ENCODE measurements at regions not wholly inside any gene's neighbourhood (a gene's known extent, or its start where the extent isn't known, plus 50 kb on each side); places are given as distances from the start of the nearest gene placed in this dataset.

DNA sequence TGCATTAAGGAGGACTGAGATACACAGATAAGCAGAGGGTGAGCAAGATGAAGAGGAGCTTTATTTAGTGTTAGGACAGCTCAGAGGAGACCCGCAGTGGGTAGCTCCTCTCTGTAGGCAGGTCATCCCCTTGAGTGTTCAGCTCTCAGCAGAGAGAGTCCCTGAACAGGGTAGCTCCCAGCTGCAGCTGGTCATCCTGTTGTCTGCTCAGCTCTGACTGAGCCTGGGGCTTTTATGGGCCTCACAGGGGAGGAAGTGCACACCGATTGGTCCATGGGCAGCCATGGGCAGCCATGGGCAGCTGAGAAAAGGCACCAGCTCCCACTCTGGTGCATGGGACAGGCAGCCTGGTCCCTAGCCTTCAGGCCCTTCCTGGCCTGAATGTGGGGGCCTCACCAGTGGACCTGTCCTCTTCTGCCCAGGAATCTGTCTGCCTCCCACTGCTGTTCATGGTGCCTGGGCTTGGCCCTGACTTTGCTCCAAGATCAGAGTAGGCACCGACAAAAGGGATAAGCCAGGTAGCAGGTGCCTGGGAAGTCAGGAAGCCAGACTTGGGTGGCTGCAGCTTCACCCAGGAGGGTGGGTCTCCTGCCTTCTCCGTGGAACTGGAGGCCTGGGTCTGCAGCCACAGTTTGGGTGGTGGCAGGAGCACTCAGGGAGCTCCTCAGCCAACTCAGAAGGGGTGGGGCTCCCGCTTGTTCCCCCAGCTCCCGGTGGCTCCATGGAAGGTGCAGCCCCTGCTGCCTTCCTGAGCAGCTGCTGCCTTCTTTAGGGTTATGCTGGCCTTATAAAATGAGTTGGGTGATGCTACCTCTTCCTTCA, 54.7 kb downstream of the MYEOV start:
- DNase-seq (ENCODE audit: low spot score) = no peak

DNA sequence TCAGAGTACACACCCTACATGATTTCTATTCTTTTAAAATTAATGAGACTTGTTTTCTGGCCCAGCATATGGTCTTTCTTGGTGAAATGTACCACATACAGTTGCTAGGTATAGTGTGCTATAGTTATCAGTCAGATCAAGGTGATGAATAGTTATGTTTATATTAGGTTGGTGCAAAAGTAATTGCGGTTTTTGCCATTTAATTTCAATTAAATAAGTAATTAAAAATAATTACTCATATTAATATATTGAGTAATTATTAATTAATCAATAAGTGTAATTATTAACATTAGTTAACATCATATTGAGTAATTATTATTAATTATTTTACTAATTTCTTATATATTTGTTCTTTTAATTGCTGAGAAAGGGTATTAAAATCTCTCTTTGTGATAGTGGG, 56.1 kb downstream of the MYEOV start:
- DNase-seq (ENCODE audit: low spot score) = no peak

DNA sequence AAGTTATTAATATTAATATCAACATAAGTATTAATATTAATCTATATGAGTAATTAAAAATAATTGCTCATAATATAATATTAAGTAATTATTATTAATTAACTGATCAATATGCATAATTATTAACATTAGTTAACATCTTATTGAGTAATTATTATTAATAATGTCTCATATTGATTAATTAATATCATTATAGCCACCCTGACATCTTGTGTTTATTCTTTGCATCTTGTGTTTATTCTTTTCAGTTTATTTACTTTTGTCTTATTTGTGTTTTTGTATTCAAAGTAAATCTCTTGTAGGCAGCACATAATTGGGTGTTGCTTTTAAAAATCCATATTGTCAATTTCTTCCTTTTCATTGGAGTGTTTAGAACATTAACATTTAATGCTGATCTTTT, 56.6 kb downstream of the MYEOV start:
- no peak for DNase-seq (ENCODE audit: low spot score)

GRCh38 chr11:69351460-69351859, 57.5 kb downstream of the MYEOV start:
- DNase-seq (ENCODE audit: low spot score) = no peak

DNA sequence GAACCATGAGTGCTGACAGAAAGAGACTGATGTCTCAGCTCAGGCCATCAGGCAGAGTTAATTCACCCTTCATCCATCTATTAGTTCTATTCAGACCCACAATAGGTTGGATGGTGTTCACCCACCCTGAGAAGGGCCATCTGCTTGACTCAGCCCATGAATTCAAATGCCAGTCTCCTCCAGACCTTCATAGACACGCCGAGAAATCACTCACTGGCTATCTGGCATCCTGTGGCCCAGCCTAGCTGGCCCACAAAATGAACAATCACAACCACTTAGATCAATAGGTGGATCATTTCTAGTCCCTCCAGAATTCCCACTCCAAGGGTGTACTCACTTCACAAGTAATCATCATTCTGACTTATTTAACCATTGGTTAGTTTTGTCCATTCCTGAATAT, 58.2 kb downstream of the MYEOV start:
- DNase-seq (ENCODE audit: low spot score) = no peak

DNA sequence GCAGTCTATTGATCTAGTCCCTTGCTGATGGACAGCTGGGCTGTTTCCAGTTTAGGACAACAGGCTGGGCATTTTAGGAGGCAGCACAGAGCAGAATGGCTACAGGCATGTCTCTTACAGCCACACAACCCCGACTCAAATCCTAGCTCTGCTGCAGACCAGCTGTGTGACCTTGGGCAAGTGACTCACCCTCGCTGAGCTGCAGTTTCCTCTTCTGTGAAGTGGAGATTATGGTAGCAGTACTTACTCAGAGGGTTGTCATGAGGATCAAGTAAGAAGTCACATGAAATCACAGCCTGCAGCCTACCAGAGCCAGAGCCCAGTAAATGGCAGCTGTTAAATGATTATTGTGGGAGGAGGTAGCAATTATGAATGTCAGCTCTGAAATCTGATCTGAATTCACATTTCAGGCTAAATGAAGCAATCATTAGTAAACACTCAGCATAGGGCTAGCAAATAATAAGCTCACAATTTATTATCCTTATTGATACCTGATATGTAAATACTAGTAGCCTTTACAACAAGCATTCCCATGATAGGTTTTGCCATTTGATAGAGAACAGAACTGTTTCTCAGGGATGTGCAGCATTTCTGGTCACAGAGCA, 58.9 kb downstream of the MYEOV start:
- no peak for DNase-seq (ENCODE audit: low spot score)

GRCh38 chr11:69353696-69354544, 60.0 kb downstream of the MYEOV start:
- no peak for DNase-seq (ENCODE audit: low spot score)

GRCh38 chr11:69354545-69354897, 60.6 kb downstream of the MYEOV start:
- no peak for DNase-seq (ENCODE audit: low spot score)

DNA sequence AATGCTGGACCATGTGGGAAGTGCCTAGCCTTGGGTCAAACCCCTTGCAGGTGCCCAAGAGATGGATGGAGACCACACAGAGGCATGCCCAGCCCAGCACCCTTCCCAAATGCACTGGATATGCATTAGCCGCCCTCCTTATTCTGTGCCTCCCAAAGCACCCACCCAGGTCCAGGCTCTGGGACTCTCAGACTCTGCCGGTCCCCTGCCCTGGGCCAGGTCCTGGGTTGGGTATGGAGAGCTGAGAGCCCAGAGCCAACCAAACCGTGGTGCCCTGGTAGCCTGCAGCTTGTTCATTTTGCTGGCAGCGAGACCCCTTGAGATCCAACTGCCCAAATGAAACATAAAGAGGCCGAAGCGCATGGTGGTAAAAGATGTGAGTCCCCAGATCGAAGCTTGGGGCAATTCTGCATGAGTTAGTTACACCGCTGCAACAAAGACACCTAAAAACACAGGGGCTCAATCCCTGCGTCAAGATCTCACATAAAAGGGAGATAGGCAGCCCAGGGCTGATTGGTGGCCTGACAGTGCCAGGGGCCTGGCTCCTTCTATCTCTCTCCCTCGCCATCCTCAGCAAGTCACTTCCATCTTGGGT, 61.5 kb downstream of the MYEOV start:
- DNase-seq (ENCODE audit: low spot score) = no peak

- DNase-seq (ENCODE audit: low spot score) = no peak
Measured at GRCh38 chr11:69355959-69356702, 62.2 kb downstream of the MYEOV start.

DNA sequence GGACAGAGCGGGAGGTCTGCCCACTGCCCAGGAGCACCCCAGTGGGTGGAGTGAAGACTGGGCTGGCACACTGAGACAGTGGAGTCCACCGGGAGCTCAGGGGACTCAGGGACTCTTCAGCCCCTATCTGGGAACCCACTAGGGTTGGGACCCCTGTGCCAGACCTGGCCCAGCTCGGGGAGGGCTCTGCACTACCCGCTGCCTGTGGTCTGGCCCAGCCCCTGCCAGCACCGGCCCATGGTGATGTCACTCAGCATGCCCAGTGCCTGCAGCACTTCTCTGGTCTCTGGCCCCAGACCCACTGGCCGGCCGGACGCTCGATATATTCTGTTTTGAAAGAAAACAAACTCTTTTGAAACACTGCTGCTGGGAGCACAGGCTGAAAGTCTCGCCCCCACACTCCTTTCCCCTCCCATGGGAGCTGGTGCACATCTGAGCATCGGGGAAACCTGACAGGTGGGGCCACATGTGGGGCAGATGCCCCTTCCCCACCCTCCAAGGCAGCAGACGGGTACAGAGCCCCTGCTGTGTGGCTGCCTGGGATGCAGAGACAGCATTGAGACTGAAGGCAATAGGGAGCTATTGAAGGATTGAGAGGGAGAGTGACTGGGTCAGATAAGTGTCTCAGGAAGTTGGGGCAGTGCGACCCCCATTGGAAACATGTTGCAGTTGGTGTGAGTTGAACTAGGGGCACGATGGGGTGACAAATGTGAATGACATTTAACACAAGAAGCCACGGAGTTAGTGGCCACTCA, 62.9 kb downstream of the MYEOV start:
- no peak for DNase-seq (ENCODE audit: low spot score)

- no peak for DNase-seq (ENCODE audit: low spot score)
Measured at GRCh38 chr11:69357458-69358397, 63.8 kb downstream of the MYEOV start.

- no peak for DNase-seq (ENCODE audit: low spot score)
Measured at GRCh38 chr11:69358398-69359020, 64.6 kb downstream of the MYEOV start.

GRCh38 chr11:69359735-69360480, 66.0 kb downstream of the MYEOV start:
- no peak for DNase-seq (ENCODE audit: low spot score)

- no peak for DNase-seq (ENCODE audit: low spot score)
Measured at GRCh38 chr11:69360606-69361005, 66.7 kb downstream of the MYEOV start.

DNA sequence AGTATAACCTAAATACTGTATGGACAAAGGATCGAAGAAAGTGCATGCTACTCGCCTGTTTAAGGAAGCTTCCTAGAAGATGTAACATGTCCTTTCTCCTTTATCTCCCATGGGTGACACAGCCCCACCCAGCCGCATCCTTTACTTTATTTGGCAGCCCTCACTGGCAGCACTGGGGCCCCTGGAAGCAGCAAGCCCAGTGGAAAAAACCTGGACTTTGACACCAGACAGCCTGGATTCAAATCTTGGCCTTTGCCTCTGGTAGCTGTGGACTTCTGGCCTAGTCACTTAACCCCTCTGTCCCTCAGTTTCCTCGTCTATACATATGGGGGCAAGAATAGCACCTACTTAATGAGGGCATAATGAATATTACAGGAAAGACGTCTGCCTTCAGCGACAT, 67.1 kb downstream of the MYEOV start:
- no peak for DNase-seq (ENCODE audit: low spot score)

- DNase-seq (ENCODE audit: low spot score) = no peak
Measured at GRCh38 chr11:69361466-69361865, 67.5 kb downstream of the MYEOV start.

- no peak for DNase-seq (ENCODE audit: low spot score)
Measured at GRCh38 chr11:69362315-69362714, 68.4 kb downstream of the MYEOV start.

GRCh38 chr11:69364921-69365320, 71.0 kb downstream of the MYEOV start:
- DNase-seq (ENCODE audit: low spot score) = no peak

Measured in globus pallidus (tissue), 1 donor.